ENCODE measurements at regions not wholly inside any gene's neighbourhood (a gene's known extent, or its start where the extent isn't known, plus 50 kb on each side); places are given as distances from the start of the nearest gene placed in this dataset.

- peak; percentile 48; the same call in 1 of the 2 replicates for TF ChIP-seq MXI1 (IDR thresholded peaks at IDR 0.05; ENCODE audit: borderline replicate concordance, low read depth, low read length)
These were observed 240.7 kb upstream of the NREP start (continued) for GRCh38 chr5:111997711-111998110.

GRCh38 chr5:111997308-111997707, 240.3 kb upstream of the NREP start:
- TF ChIP-seq CEBPB (IDR thresholded peaks at IDR 0.05; ENCODE audit: low read depth, low read length) = peak; percentile 97
- TF ChIP-seq SMC3 (IDR thresholded peaks at IDR 0.05; ENCODE audit: low read depth, low read length) = no peak
- H3K23ac ChIP-seq (ENCODE audit: low read depth, low read length) = peak overlapping the region; percentile 95
- peak overlapping the region; percentile 98 for H4K91ac ChIP-seq (ENCODE audit: insufficient read depth, low read depth, low read length)
- H4K5ac ChIP-seq (ENCODE audit: low read depth, low read length) = peak overlapping the region; percentile 88
- no peaks in the 10 kb centered on the region for H3K9me3 ChIP-seq (ENCODE audit: control insufficient read depth, insufficient read depth, low read length)
- in situ Hi-C loops (cut with MboI; ENCODE audit: low sequenced_read_pairs) (loop anchor here (5.0 kb wide), 1 partner anchor 255 kb away; no protein-coding TSS in a partner anchor), dilution Hi-C loops (cut with HindIII; ENCODE audit: low sequenced_read_pairs, unreplicated experiment) (no loop called here), intact Hi-C loops (cut with micrococcal nuclease) (loop anchor here (1.0 to 5.0 kb wide), 3 partner anchors 240 to 445 kb away; partner anchors contain the start of gene NREP)
- H3K4me1 ChIP-seq (ENCODE audit: control insufficient read depth, insufficient read depth, low read length) = peaks cover 14% of the 10 kb centered on the region
- no TSS peak for BruUV-seq (replicated peaks)
- H3K18ac ChIP-seq (ENCODE audit: low read depth, low read length) = peak overlapping the region; percentile 94
- no peaks in the 10 kb centered on the region for H3K79me1 ChIP-seq (ENCODE audit: low read depth in 1 of 2, low read length in 2 of 2)
- peak overlapping the region; percentile 100 for H2BK120ac ChIP-seq (ENCODE audit: low read depth, low read length)
- H2BK20ac ChIP-seq (ENCODE audit: low read depth, low read length) = peak overlapping the region; percentile 99
- H3K27me3 ChIP-seq (ENCODE audit: control insufficient read depth, insufficient read depth, low read length) = no peaks in the 10 kb centered on the region
- DNase-seq (peak; percentile 93), ATAC-seq (ENCODE audit: low read depth) (peak; percentile 27)
- H3K4me3 ChIP-seq (ENCODE audit: insufficient read depth, low read depth, low read length) = no peak overlapping the region
- H4K20me1 ChIP-seq (ENCODE audit: insufficient read depth, low read length) = no peaks in the 10 kb centered on the region
- peak overlapping the region; percentile 100 for H2BK5ac ChIP-seq (ENCODE audit: low read depth, low read length, poor library complexity, severe bottlenecking)
- H2AK5ac ChIP-seq (ENCODE audit: low read depth, low read length) = peak overlapping the region; percentile 93
- no CpG with 5 or more reads among the region's 5 CpGs for WGBS, 2 experiments (ENCODE audit: extremely low coverage in 2 of 2, insufficient read length in 1 of 2)
- H3K9me1 ChIP-seq (ENCODE audit: insufficient read depth, low read length) = peaks cover 9% of the 10 kb centered on the region
- peak overlapping the region; percentile 68 to 96 for H4K8ac ChIP-seq (ENCODE audit: low read depth in 2 of 2, low read length in 2 of 2)
- peak overlapping the region; percentile 98 for H3K14ac ChIP-seq (replicated peaks; ENCODE audit: low read depth, low read length)
- no peak overlapping the region for H3K9ac ChIP-seq (ENCODE audit: low read depth, low read length)
- H3K4ac ChIP-seq (ENCODE audit: low read depth, low read length) = peak overlapping the region; percentile 98
- no peaks in the 10 kb centered on the region for H3K36me3 ChIP-seq (ENCODE audit: control insufficient read depth, insufficient read depth, low read length)
- H2AFZ ChIP-seq (replicated peaks; ENCODE audit: low read length, poor library complexity) = no peak overlapping the region
- H3K4me2 ChIP-seq (ENCODE audit: low read depth, low read length) = peak overlapping the region; percentile 19; the same call in 1 of the 2 replicates
- CTCF ChIA-PET = interaction anchor here (0.6 to 1.8 kb wide), 3 partner anchors 27 to 473 kb away, joined by 3 read pairs; no protein-coding TSS in a partner anchor
- POLR2A ChIA-PET (ENCODE audit: unreplicated experiment) = interaction anchor here (1.1 kb wide), 1 partner anchor 240 kb away, joined by 5 read pairs; no protein-coding TSS in a partner anchor
- H2BK15ac ChIP-seq (ENCODE audit: low read depth, low read length) = peak overlapping the region; percentile 95; the same call in 2 of the 3 replicates
- peak overlapping the region; percentile 90; the same call in 1 of the 2 replicates for H3K56ac ChIP-seq (ENCODE audit: extremely low read depth, insufficient read depth, low read length)
- peak overlapping the region; percentile 72 for H3K27ac ChIP-seq (ENCODE audit: insufficient read depth, low read length)
- peak overlapping the region; percentile 35 for H2AK9ac ChIP-seq (replicated peaks; ENCODE audit: low read depth, low read length, poor library complexity)
